Left ventricle myocardium inferior (tissue), 1 donor: ENCODE measurements at regions not wholly inside any gene's neighbourhood (a gene's known extent, or its start where the extent isn't known, plus 50 kb on each side); places are given as distances from the start of the nearest gene placed in this dataset.

Experiments
- DNase-seq: peaks from one replicate; pipeline ENCODE4 v3.0.0-alpha.2; 2020
- H3K27ac ChIP-seq: fragments of 200-600 bp; replicated peaks from 2 replicates; pipeline ENCODE4 v1.8.0; 2021
- H3K27me3 ChIP-seq: fragments of 200-600 bp; 2 replicates; pipeline ENCODE4 v1.8.0; 2021; ENCODE audit warnings: low read depth
- H3K36me3 ChIP-seq: fragments of 200-600 bp; 2 replicates; pipeline ENCODE4 v1.8.0; 2021
- H3K4me1 ChIP-seq: fragments of 200-600 bp; 2 replicates; pipeline ENCODE4 v1.8.0; 2021
- H3K4me3 ChIP-seq: fragments of 200-600 bp; 2 replicates; pipeline ENCODE4 v1.8.0; 2021; ENCODE audit warnings: mild to moderate bottlenecking, moderate library complexity
- H3K9me3 ChIP-seq: fragments of 200-600 bp; replicated peaks from 2 replicates; pipeline ENCODE4 v1.8.0; 2021
- CTCF ChIP-seq: fragments of 200-600 bp; IDR thresholded peaks from 2 replicates; pipeline ENCODE4 v1.8.0; 2021; ENCODE audit warnings: antibody characterized with exemption, mild to moderate bottlenecking, borderline replicate concordance
- intact Hi-C: fragments of 100-400 bp; cut with micrococcal nuclease; formaldehyde crosslinking; loops from one replicate; pipeline ENCODE4 v1.11.0; 2022
- donor health status: DM: no; HTN: yes; CAD: no; lungs with severe emphysema.

- Histone ChIP-seq H3K4me3 (no peak overlapping the region), H3K27ac (no peak overlapping the region), H3K27me3 (no peaks in the 10 kb centered on the region), H3K4me1 (no peaks in the 10 kb centered on the region), H3K36me3 (no peaks in the 10 kb centered on the region), H3K9me3 (no peaks in the 10 kb centered on the region)
- intact Hi-C loops = no loop called here
- DNase-seq = no peak
- no peak for TF ChIP-seq CTCF
Observed at GRCh38 chr14:39873791-39874190, 441.6 kb upstream of the FBXO33 start.

GRCh38 chr14:39868949-39869348 lies 436.7 kb upstream of the FBXO33 start:
- no peak for TF ChIP-seq CTCF
- no peak overlapping the region for H3K27ac ChIP-seq
- no peak overlapping the region for H3K4me3 ChIP-seq
- no peaks in the 10 kb centered on the region for H3K4me1 ChIP-seq
- H3K9me3 ChIP-seq = no peaks in the 10 kb centered on the region
- no peaks in the 10 kb centered on the region for H3K27me3 ChIP-seq
- DNase-seq = no peak
- intact Hi-C loops = no loop called here
- no peaks in the 10 kb centered on the region for H3K36me3 ChIP-seq

GRCh38 chr14:39868251-39868650 lies 436.0 kb upstream of the FBXO33 start:
- Histone ChIP-seq H3K9me3 (no peaks in the 10 kb centered on the region), H3K27me3 (no peaks in the 10 kb centered on the region), H3K4me3 (no peak overlapping the region), H3K36me3 (no peaks in the 10 kb centered on the region), H3K27ac (no peak overlapping the region), H3K4me1 (no peaks in the 10 kb centered on the region)
- intact Hi-C loops = no loop called here
- DNase-seq = no peak
- no peak for TF ChIP-seq CTCF

GRCh38 chr14:39863441-39863840 lies 431.2 kb upstream of the FBXO33 start:
- TF ChIP-seq CTCF = no peak
- H3K4me3 ChIP-seq = no peak overlapping the region
- DNase-seq = no peak
- no peaks in the 10 kb centered on the region for H3K4me1 ChIP-seq
- H3K27me3 ChIP-seq = no peaks in the 10 kb centered on the region
- no peaks in the 10 kb centered on the region for H3K36me3 ChIP-seq
- H3K27ac ChIP-seq = no peak overlapping the region
- intact Hi-C loops = no loop called here
- H3K9me3 ChIP-seq = no peaks in the 10 kb centered on the region

- intact Hi-C loops = no loop called here
- no peaks in the 10 kb centered on the region for H3K27me3 ChIP-seq
- no peak overlapping the region for H3K4me3 ChIP-seq
- no peak overlapping the region for H3K27ac ChIP-seq
- H3K36me3 ChIP-seq = no peaks in the 10 kb centered on the region
- no peaks in the 10 kb centered on the region for H3K4me1 ChIP-seq
- no peak for DNase-seq
- no peak for TF ChIP-seq CTCF
- H3K9me3 ChIP-seq = no peaks in the 10 kb centered on the region
Observed at GRCh38 chr14:39861696-39862095, 429.5 kb upstream of the FBXO33 start.

GRCh38 chr14:39861229-39861600 lies 429.0 kb upstream of the FBXO33 start:
- H3K4me3 ChIP-seq = no peak overlapping the region
- intact Hi-C loops = no loop called here
- no peak for DNase-seq
- TF ChIP-seq CTCF = no peak
- no peaks in the 10 kb centered on the region for H3K27me3 ChIP-seq
- H3K27ac ChIP-seq = no peak overlapping the region
- H3K9me3 ChIP-seq = no peaks in the 10 kb centered on the region
- no peaks in the 10 kb centered on the region for H3K4me1 ChIP-seq
- H3K36me3 ChIP-seq = no peaks in the 10 kb centered on the region
